Thyroid gland (tissue), 4 donors: ENCODE measurements at regions not wholly inside any gene's neighbourhood (a gene's known extent, or its start where the extent isn't known, plus 50 kb on each side); places are given as distances from the start of the nearest gene placed in this dataset.

ENCODE experiments used
- POLR2A ChIP-seq, 2 donors: fragments of 450-650 bp; IDR thresholded peaks; one replicate each; pipeline ENCODE4 v1.6.1; 2017; ENCODE audit warnings: antibody characterized with exemption in 2 of 2, mild to moderate bottlenecking in 2 of 2, moderate library complexity in 1 of 2
- TF ChIP-seq, protein P1 (sequence below), 6 experiments: fragments of 200-600 bp in 3 of 6; fragments of 450-650 bp in 3 of 6; sonication (generic) in 3 of 6; IDR thresholded peaks; one replicate each; pipeline ENCODE4 v1.5.1; 2016 to 2019; ENCODE audit warnings: antibody characterized with exemption in 6 of 6, mild to moderate bottlenecking in 2 of 6, inconsistent platforms in 1 of 6, moderate library complexity in 1 of 6

- TF ChIP-seq, protein P1, sequence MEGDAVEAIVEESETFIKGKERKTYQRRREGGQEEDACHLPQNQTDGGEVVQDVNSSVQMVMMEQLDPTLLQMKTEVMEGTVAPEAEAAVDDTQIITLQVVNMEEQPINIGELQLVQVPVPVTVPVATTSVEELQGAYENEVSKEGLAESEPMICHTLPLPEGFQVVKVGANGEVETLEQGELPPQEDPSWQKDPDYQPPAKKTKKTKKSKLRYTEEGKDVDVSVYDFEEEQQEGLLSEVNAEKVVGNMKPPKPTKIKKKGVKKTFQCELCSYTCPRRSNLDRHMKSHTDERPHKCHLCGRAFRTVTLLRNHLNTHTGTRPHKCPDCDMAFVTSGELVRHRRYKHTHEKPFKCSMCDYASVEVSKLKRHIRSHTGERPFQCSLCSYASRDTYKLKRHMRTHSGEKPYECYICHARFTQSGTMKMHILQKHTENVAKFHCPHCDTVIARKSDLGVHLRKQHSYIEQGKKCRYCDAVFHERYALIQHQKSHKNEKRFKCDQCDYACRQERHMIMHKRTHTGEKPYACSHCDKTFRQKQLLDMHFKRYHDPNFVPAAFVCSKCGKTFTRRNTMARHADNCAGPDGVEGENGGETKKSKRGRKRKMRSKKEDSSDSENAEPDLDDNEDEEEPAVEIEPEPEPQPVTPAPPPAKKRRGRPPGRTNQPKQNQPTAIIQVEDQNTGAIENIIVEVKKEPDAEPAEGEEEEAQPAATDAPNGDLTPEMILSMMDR (IDR thresholded peaks at IDR 0.05) = no peak
- TF ChIP-seq POLR2A (IDR thresholded peaks at IDR 0.05) = no peak
Measured at GRCh38 chr3:26082911-26083310, 293.0 kb downstream of the OXSM start.
